Liver (tissue), 8 donors: ENCODE measurements at regions not wholly inside any gene's neighbourhood (a gene's known extent, or its start where the extent isn't known, plus 50 kb on each side); places are given as distances from the start of the nearest gene placed in this dataset.

Experiments used
- DNase-seq: peaks from one replicate; pipeline ENCODE4 v3.0.0-alpha.2; 2017; ENCODE audit warnings: low spot score
- H3K27ac ChIP-seq, 2 donors: one replicate each; pipeline ENCODE4 v1.7.0; 2013; ENCODE audit warnings: inconsistent platforms in 2 of 2, low read length in 2 of 2, control low read depth in 1 of 2, low read depth in 1 of 2, mild to moderate bottlenecking in 1 of 2
- H3K27me3 ChIP-seq, 4 donors: one replicate each; pipeline versions ENCODE4 v1.6.1 to v1.7.0; 2013; ENCODE audit warnings: low read length in 3 of 4, inconsistent platforms in 1 of 4, mild to moderate bottlenecking in 1 of 4, moderate library complexity in 1 of 4; ENCODE audit not compliant: control insufficient read depth in 4 of 4, insufficient read depth in 4 of 4
- H3K36me3 ChIP-seq, 4 donors: one replicate each; pipeline versions ENCODE4 v1.6.1 to v1.7.0; 2013; ENCODE audit warnings: low read length in 3 of 4, mild to moderate bottlenecking in 3 of 4, low read depth in 1 of 4, moderate library complexity in 1 of 4; ENCODE audit not compliant: control insufficient read depth in 4 of 4, insufficient read depth in 3 of 4
- H3K4me1 ChIP-seq, 4 donors: one replicate each; pipeline versions ENCODE4 v1.6.1 to v1.7.0; 2013; ENCODE audit warnings: low read length in 3 of 4, mild to moderate bottlenecking in 3 of 4, moderate library complexity in 1 of 4; ENCODE audit not compliant: control insufficient read depth in 4 of 4, insufficient read depth in 4 of 4
- H3K4me3 ChIP-seq, 3 donors: one replicate each; pipeline versions ENCODE4 v1.6.1 to v1.7.0; 2013; ENCODE audit warnings: low read length in 3 of 3, control low read depth in 1 of 3, low read depth in 1 of 3, mild to moderate bottlenecking in 1 of 3
- H3K9ac ChIP-seq, 2 donors: one replicate each; pipeline ENCODE4 v1.7.0; 2013; ENCODE audit warnings: low read length in 2 of 2, mild to moderate bottlenecking in 2 of 2, moderate library complexity in 2 of 2, control low read depth in 1 of 2, low read depth in 1 of 2
- H3K9me3 ChIP-seq, 4 donors: one replicate each; pipeline versions ENCODE4 v1.6.1 to v1.7.0; 2013; ENCODE audit warnings: low read length in 3 of 4; ENCODE audit not compliant: control insufficient read depth in 4 of 4
- EGR1 ChIP-seq, 2 donors: IDR thresholded peaks; 2 replicates each; pipeline ENCODE4 v1.6.1; 2016 to 2018; ENCODE audit warnings: antibody characterized with exemption in 2 of 2, low read depth in 2 of 2
- FOXA1 ChIP-seq: IDR thresholded peaks from 2 replicates; pipeline ENCODE4 v1.6.1; 2016; ENCODE audit warnings: antibody characterized with exemption
- FOXA2 ChIP-seq: IDR thresholded peaks from 2 replicates; pipeline ENCODE4 v1.6.1; 2016; ENCODE audit warnings: antibody characterized with exemption
- GABPA ChIP-seq, 2 donors: IDR thresholded peaks in 1 of 2; conservative IDR thresholded peaks in 1 of 2; 2 replicates each; pipeline ENCODE4 v1.6.1; 2016; ENCODE audit warnings: antibody characterized with exemption in 2 of 2, mild to moderate bottlenecking in 1 of 2, moderate library complexity in 1 of 2
- HNF4A ChIP-seq, 2 donors: conservative IDR thresholded peaks; 2 replicates each; pipeline ENCODE4 v1.6.1; 2016; ENCODE audit warnings: antibody characterized with exemption in 2 of 2, mild to moderate bottlenecking in 2 of 2
- HNF4G ChIP-seq: IDR thresholded peaks from 2 replicates; pipeline ENCODE4 v1.6.1; 2016; ENCODE audit warnings: antibody characterized with exemption
- JUND ChIP-seq, 2 donors: IDR thresholded peaks; 2 replicates each; pipeline ENCODE4 v1.6.1; 2016; ENCODE audit warnings: antibody characterized with exemption in 2 of 2
- NR2F2 ChIP-seq: IDR thresholded peaks from 2 replicates; pipeline ENCODE4 v1.6.1; 2016; ENCODE audit warnings: antibody characterized with exemption
- RAD21 ChIP-seq, 2 donors: IDR thresholded peaks; 2 replicates each; pipeline ENCODE4 v1.6.1; 2016; ENCODE audit warnings: antibody characterized with exemption in 2 of 2, mild to moderate bottlenecking in 2 of 2
- RXRA ChIP-seq, 2 donors: IDR thresholded peaks; 2 replicates each; pipeline ENCODE4 v1.6.1; 2017 to 2018; ENCODE audit warnings: antibody characterized with exemption in 2 of 2, mild to moderate bottlenecking in 1 of 2
- SP1 ChIP-seq: IDR thresholded peaks from 2 replicates; pipeline ENCODE4 v1.6.1; 2018; ENCODE audit warnings: antibody characterized with exemption, mild to moderate bottlenecking
- TAF1 ChIP-seq: conservative IDR thresholded peaks from 2 replicates; pipeline ENCODE4 v1.6.1; 2016; ENCODE audit warnings: antibody characterized with exemption, mild to moderate bottlenecking
- YY1 ChIP-seq: IDR thresholded peaks from 2 replicates; pipeline ENCODE4 v1.6.1; 2016; ENCODE audit warnings: antibody characterized with exemption, mild to moderate bottlenecking
- WGBS: extraction: QIAGEN DNeasy Blood & Tissue Kit; methylation state at CpG from one replicate; pipeline ENCODE4 v1.1.7; 2013; 5-methylcytosine and 5-hydroxymethylcytosine counted together
- TF ChIP-seq, protein P1 (sequence below): IDR thresholded peaks from 2 replicates; pipeline ENCODE4 v1.6.1; 2016; ENCODE audit warnings: antibody characterized with exemption, mild to moderate bottlenecking
- TF ChIP-seq, protein P2 (sequence below): IDR thresholded peaks from 2 replicates; pipeline ENCODE4 v1.6.1; 2016; ENCODE audit warnings: antibody characterized with exemption
- TF ChIP-seq, protein P3 (sequence below): IDR thresholded peaks from 2 replicates; pipeline ENCODE4 v1.6.1; 2016; ENCODE audit warnings: antibody characterized with exemption
- TF ChIP-seq, protein P4 (sequence below): fragments of 150-350 bp; IDR thresholded peaks from 2 replicates; pipeline ENCODE4 v1.5.1; 2017; ENCODE audit warnings: improper control_type of control experiment, low read depth, low read length; ENCODE audit not compliant: missing input control
- TF ChIP-seq, protein P5 (sequence below): IDR thresholded peaks from 2 replicates; pipeline ENCODE4 v1.6.1; 2016; ENCODE audit warnings: antibody characterized with exemption
- donor health status: healthy.
- donor health status: healthy.
- donor health status: healthy.
- donor health status: healthy.
- donor health status: healthy.

DNA sequence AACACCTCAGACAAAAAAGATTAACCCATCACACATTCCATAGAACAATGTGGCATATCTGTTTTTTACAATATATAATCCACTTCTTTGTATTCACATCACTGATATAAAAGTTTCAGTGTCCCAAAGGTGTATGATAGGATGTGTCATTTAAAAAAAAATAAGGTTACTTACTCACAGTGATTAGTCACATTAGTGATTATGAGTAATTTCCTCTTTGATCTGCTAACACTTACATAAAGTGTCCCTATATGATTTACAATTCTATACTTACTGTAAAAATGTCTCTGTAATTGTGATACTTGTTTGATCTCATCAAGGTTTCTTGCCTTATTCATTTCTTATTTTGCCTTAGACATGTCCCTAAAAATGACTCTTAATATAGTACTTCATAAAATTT, 1063.5 kb upstream of the TSPY4 start (continued):
- TF ChIP-seq, protein P1, sequence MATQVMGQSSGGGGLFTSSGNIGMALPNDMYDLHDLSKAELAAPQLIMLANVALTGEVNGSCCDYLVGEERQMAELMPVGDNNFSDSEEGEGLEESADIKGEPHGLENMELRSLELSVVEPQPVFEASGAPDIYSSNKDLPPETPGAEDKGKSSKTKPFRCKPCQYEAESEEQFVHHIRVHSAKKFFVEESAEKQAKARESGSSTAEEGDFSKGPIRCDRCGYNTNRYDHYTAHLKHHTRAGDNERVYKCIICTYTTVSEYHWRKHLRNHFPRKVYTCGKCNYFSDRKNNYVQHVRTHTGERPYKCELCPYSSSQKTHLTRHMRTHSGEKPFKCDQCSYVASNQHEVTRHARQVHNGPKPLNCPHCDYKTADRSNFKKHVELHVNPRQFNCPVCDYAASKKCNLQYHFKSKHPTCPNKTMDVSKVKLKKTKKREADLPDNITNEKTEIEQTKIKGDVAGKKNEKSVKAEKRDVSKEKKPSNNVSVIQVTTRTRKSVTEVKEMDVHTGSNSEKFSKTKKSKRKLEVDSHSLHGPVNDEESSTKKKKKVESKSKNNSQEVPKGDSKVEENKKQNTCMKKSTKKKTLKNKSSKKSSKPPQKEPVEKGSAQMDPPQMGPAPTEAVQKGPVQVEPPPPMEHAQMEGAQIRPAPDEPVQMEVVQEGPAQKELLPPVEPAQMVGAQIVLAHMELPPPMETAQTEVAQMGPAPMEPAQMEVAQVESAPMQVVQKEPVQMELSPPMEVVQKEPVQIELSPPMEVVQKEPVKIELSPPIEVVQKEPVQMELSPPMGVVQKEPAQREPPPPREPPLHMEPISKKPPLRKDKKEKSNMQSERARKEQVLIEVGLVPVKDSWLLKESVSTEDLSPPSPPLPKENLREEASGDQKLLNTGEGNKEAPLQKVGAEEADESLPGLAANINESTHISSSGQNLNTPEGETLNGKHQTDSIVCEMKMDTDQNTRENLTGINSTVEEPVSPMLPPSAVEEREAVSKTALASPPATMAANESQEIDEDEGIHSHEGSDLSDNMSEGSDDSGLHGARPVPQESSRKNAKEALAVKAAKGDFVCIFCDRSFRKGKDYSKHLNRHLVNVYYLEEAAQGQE: no peak

DNA sequence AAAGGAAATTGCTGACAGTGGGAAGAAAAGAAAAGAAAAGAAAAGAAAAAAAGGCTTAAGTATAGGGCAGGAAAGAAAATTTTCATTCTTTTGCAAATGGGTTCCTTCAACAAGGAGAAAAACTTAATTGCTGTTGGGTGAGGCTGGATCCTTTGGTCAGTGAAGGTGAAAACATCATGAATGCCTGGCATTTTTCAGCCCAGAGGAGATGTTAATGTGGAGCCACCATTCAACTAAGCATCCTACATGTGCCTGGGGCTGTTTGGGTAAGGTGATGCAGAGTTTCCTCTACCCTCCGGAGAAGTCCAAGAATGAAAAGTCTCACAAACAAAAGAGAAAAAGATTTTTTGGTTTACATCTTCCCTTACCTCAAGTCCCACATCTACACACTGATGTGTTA, 1032.2 kb upstream of the TSPY4 start:
- no peak for DNase-seq
- TF ChIP-seq RXRA (IDR thresholded peaks at IDR 0.05): no peak
- TF ChIP-seq, protein P2, sequence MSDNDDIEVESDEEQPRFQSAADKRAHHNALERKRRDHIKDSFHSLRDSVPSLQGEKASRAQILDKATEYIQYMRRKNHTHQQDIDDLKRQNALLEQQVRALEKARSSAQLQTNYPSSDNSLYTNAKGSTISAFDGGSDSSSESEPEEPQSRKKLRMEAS: no peak
- no peak for TF ChIP-seq YY1
- no peak for TF ChIP-seq EGR1 (IDR thresholded peaks at IDR 0.05; ENCODE audit: low read depth in 2 of 2)
- TF ChIP-seq SP1: no peak
- TF ChIP-seq, protein P3, sequence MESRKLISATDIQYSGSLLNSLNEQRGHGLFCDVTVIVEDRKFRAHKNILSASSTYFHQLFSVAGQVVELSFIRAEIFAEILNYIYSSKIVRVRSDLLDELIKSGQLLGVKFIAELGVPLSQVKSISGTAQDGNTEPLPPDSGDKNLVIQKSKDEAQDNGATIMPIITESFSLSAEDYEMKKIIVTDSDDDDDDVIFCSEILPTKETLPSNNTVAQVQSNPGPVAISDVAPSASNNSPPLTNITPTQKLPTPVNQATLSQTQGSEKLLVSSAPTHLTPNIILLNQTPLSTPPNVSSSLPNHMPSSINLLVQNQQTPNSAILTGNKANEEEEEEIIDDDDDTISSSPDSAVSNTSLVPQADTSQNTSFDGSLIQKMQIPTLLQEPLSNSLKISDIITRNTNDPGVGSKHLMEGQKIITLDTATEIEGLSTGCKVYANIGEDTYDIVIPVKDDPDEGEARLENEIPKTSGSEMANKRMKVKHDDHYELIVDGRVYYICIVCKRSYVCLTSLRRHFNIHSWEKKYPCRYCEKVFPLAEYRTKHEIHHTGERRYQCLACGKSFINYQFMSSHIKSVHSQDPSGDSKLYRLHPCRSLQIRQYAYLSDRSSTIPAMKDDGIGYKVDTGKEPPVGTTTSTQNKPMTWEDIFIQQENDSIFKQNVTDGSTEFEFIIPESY: no peak
- no peak for TF ChIP-seq RAD21 (IDR thresholded peaks at IDR 0.05)
- TF ChIP-seq, protein P4, sequence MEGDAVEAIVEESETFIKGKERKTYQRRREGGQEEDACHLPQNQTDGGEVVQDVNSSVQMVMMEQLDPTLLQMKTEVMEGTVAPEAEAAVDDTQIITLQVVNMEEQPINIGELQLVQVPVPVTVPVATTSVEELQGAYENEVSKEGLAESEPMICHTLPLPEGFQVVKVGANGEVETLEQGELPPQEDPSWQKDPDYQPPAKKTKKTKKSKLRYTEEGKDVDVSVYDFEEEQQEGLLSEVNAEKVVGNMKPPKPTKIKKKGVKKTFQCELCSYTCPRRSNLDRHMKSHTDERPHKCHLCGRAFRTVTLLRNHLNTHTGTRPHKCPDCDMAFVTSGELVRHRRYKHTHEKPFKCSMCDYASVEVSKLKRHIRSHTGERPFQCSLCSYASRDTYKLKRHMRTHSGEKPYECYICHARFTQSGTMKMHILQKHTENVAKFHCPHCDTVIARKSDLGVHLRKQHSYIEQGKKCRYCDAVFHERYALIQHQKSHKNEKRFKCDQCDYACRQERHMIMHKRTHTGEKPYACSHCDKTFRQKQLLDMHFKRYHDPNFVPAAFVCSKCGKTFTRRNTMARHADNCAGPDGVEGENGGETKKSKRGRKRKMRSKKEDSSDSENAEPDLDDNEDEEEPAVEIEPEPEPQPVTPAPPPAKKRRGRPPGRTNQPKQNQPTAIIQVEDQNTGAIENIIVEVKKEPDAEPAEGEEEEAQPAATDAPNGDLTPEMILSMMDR: no peak
- TF ChIP-seq, protein P5, sequence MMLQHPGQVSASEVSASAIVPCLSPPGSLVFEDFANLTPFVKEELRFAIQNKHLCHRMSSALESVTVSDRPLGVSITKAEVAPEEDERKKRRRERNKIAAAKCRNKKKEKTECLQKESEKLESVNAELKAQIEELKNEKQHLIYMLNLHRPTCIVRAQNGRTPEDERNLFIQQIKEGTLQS: no peak
- no peak for TF ChIP-seq HNF4G
- no peak for TF ChIP-seq TAF1
- TF ChIP-seq, protein P1: no peak
- no peak for TF ChIP-seq FOXA1
- TF ChIP-seq FOXA2: no peak
- TF ChIP-seq NR2F2: no peak
- TF ChIP-seq HNF4A (conservative IDR thresholded peaks at IDR 0.05): no peak
- TF ChIP-seq GABPA (IDR thresholded peaks at IDR 0.05 in 1 of 2, conservative IDR thresholded peaks at IDR 0.05 in 1 of 2): no peak
- TF ChIP-seq JUND (IDR thresholded peaks at IDR 0.05): no peak
- H3K27ac ChIP-seq: no peak overlapping the region
- H3K27me3 ChIP-seq: no peaks in the 10 kb centered on the region
- no peaks in the 10 kb centered on the region for H3K9me3 ChIP-seq
- no peaks in the 10 kb centered on the region for H3K36me3 ChIP-seq
- no peak overlapping the region for H3K4me3 ChIP-seq
- no peaks in the 10 kb centered on the region for H3K4me1 ChIP-seq
- no peak overlapping the region for H3K9ac ChIP-seq
- WGBS: 89% methylated on average over 1 of the region's 1 CpG
